ENCODE measurements at regions not wholly inside any gene's neighbourhood (a gene's known extent, or its start where the extent isn't known, plus 50 kb on each side); places are given as distances from the start of the nearest gene placed in this dataset.

DNA sequence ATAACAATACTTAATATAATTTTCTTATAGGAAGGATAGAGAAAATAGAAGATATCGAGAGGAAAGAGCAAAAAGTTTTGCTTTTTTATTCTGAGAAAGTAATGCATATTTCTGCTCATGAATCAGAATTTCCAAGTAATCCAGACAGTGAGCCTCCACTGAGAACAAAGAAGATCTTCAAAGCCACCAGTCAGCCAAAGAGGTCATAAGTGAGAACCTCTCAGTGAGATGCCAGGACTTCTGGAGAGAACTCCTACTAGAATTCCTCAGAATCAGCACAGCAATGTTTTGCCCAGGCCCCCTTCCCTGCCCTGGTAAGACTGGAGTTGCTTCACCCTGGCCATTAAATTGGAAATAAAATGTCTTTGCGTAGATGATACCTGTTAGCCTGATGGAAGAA is 254.4 kb upstream of the FAT4 start:
- peaks cover 0 to 6% (median 2%) of the 10 kb centered on the region in 3 donors for H3K9me3 Mint-ChIP-seq
- H3K4me3 Mint-ChIP-seq = peak overlapping the region in 1 of 4 donors; percentile 27
- H3K4me1 Mint-ChIP-seq = no peaks in the 10 kb centered on the region
- no peaks in the 10 kb centered on the region for H3K36me3 Mint-ChIP-seq
- no peaks in the 10 kb centered on the region for H3K27me3 Mint-ChIP-seq
- H3K27ac Mint-ChIP-seq = no peak overlapping the region

DNA sequence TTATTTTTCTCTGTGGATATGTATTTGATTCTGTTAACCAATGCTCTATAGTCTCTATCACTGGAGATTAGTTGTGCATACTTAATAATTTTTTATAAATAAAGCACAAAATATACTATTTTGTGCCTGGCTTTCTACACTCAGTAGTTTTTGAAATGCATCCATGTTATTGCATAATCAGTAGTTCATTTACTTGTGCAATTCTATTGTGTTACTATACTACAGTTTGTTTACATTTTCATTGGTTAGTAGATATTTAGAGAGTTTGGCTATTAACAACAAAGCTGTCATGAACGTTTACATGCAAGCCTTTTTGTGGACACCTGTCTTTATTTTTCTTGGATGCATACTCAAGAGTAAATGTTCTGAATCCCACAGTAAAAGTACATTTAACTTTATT is 265.0 kb upstream of the FAT4 start:
- Mint-ChIP-seq H3K36me3 (no peaks in the 10 kb centered on the region), H3K9me3 (peaks cover 0 to 7% (median 1%) of the 10 kb centered on the region in 3 donors), H3K4me3 (no peak overlapping the region), H3K4me1 (no peaks in the 10 kb centered on the region), H3K27me3 (no peaks in the 10 kb centered on the region), H3K27ac (no peak overlapping the region)

- Mint-ChIP-seq H3K4me1 (no peaks in the 10 kb centered on the region), H3K27me3 (no peaks in the 10 kb centered on the region), H3K36me3 (no peaks in the 10 kb centered on the region), H3K9me3 (peaks cover 0 to 6% (median 1%) of the 10 kb centered on the region in 3 donors), H3K4me3 (no peak overlapping the region), H3K27ac (no peak overlapping the region)
Measured at GRCh38 chr4:125045311-125045710, 269.4 kb upstream of the FAT4 start.

DNA sequence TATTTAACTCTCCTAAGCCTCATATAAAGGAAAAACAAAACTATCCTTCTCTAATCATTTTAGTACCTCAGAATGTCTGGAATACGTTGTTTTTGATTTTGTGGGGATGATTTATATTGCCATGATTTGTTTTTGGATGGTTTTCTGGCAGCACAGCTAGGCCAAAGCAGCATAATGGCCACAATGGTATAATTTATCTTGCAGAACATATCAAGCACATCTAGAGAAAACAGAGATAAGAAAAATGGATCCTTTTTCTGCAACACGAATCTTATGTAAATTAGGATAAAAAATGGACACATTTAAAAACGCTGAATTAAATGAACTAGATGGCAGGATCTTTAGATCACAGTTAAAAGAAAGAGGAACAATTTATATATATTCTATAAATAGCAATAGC is 269.9 kb upstream of the FAT4 start:
- Mint-ChIP-seq H3K36me3 (no peaks in the 10 kb centered on the region), H3K27me3 (no peaks in the 10 kb centered on the region), H3K4me3 (no peak overlapping the region), H3K9me3 (peaks cover 0 to 6% (median 1%) of the 10 kb centered on the region in 3 donors), H3K27ac (no peak overlapping the region), H3K4me1 (no peaks in the 10 kb centered on the region)

DNA sequence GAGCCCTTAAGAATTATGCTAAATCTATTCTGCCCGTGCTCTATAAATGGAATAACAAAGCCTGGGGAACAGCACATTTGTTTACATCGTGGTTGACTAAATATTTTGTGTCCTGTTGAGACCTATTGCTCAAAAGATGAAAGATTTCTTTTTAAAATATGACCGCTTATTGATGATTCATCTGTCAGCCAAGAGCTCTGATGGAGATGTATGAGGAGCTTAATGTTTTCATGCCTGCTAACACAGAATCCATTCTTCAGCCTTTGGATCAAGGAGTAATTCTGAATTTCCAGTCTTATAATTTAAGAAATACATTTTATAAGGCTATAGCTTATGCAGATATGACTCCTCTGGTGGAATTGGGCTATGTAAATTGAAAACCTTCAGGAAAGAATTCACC is 271.3 kb upstream of the FAT4 start:
- no peaks in the 10 kb centered on the region for H3K4me1 Mint-ChIP-seq
- peaks cover 0 to 7% (median 3%) of the 10 kb centered on the region in 3 donors for H3K9me3 Mint-ChIP-seq
- no peak overlapping the region for H3K4me3 Mint-ChIP-seq
- no peaks in the 10 kb centered on the region for H3K36me3 Mint-ChIP-seq
- no peak overlapping the region for H3K27ac Mint-ChIP-seq
- no peaks in the 10 kb centered on the region for H3K27me3 Mint-ChIP-seq

- Mint-ChIP-seq H3K27me3 (no peaks in the 10 kb centered on the region), H3K9me3 (peaks cover 0 to 8% (median 2%) of the 10 kb centered on the region in 3 donors), H3K4me3 (no peak overlapping the region), H3K4me1 (no peaks in the 10 kb centered on the region), H3K27ac (no peak overlapping the region), H3K36me3 (no peaks in the 10 kb centered on the region)
Measured at GRCh38 chr4:125042041-125042440, 272.7 kb upstream of the FAT4 start.

GRCh38 chr4:125041372-125041930 is 273.3 kb upstream of the FAT4 start:
- no peak overlapping the region for H3K4me3 Mint-ChIP-seq
- H3K27me3 Mint-ChIP-seq = no peaks in the 10 kb centered on the region
- H3K27ac Mint-ChIP-seq = no peak overlapping the region
- no peaks in the 10 kb centered on the region for H3K4me1 Mint-ChIP-seq
- H3K9me3 Mint-ChIP-seq = peaks cover 0 to 4% (median 2%) of the 10 kb centered on the region in 3 donors
- no peaks in the 10 kb centered on the region for H3K36me3 Mint-ChIP-seq

- Mint-ChIP-seq H3K9me3 (peaks cover 3 to 11% (median 7%) of the 10 kb centered on the region in 3 donors), H3K27ac (no peak overlapping the region), H3K4me1 (no peaks in the 10 kb centered on the region), H3K36me3 (no peaks in the 10 kb centered on the region), H3K4me3 (no peak overlapping the region), H3K27me3 (no peaks in the 10 kb centered on the region)
Measured at GRCh38 chr4:125039550-125039949, 275.2 kb upstream of the FAT4 start.

DNA sequence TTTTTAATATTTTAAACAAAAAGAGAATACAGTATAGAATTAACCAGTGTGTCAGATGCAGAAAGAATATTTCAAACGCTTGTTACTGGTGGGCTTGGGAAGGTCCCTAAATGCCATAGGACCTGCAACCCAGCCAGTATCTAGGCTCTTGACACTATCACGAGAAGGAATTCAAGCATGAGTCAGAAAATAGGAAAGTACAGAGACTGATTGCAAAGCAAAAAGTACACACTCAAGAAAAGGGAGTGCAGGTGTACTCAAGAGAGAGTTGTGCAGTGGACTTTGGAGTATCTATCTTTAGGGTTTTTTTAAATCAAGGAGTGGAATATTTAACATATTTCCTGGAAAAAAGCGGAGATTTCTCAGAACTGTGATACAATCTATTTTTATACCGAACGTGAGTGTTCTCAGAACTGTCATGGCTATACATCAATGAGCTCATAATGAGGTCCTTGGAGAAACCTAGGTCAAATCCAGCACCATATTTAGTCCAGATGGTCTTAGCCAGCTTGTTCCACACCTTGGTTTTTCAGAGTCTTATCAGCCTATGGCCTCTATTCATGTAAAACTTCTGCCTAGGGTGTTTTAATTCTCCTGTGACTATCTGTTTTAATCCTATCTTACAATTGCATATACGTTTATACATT is 291.8 kb upstream of the FAT4 start:
- Mint-ChIP-seq H3K36me3 (no peaks in the 10 kb centered on the region), H3K27ac (no peak overlapping the region), H3K9me3 (peaks cover 0 to 5% (median 5%) of the 10 kb centered on the region in 3 donors), H3K4me1 (peaks cover 0 to 2% (median 0%) of the 10 kb centered on the region in 3 donors), H3K27me3 (no peaks in the 10 kb centered on the region), H3K4me3 (no peak overlapping the region)

- Mint-ChIP-seq H3K27ac (no peak overlapping the region), H3K27me3 (no peaks in the 10 kb centered on the region), H3K9me3 (peaks cover 3 to 5% (median 3%) of the 10 kb centered on the region in 3 donors), H3K4me3 (no peak overlapping the region), H3K4me1 (peaks cover 0 to 2% (median 0%) of the 10 kb centered on the region in 3 donors), H3K36me3 (no peaks in the 10 kb centered on the region)
Measured at GRCh38 chr4:125021189-125021588, 293.6 kb upstream of the FAT4 start.

DNA sequence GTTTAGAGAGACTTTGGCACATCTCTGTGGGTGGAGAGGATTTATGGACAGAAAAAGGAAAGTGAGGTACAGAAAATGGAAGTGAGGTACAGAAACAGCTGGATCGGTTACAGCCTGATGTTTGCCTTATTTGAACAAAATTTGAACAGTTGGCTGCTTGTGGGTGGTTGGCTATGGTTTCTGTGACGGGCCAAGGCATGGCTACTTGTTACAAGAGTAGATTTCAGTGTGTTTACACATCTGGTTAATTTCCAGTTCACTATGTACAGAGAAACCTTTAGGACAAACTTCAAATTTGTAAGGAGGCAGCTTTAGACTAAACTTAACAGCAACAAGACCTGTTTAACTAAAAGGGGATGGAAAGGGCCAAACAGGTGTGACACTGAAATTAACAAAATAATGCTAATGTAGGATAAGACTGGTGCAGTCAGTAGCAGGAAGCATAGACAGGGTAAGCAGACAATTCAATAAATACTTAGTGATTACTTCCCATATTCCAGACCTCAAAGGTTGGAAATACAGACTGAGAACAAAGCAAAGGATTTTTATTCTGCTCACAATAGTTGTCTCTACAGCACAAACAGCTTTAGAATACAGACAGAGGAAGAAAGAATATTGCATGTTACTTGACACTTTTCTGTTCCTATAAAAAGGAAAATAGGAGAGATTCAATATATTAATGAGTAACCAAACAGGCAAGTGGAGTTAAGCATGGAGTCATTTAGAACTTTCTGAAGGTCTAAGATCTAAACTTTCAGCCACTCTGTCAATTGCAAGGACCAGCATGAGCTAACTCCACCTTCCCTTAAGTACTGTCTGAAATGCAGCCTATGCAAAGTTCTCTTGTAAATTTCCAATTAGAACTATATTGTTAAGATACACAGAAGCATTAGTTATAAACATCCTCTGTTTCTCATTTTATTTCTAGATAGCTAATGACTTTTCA is 294.4 kb upstream of the FAT4 start:
- no peaks in the 10 kb centered on the region for H3K36me3 Mint-ChIP-seq
- H3K9me3 Mint-ChIP-seq = peaks cover 3 to 5% (median 3%) of the 10 kb centered on the region in 3 donors
- H3K27me3 Mint-ChIP-seq = no peaks in the 10 kb centered on the region
- H3K4me3 Mint-ChIP-seq = no peak overlapping the region
- peaks cover 0 to 2% (median 0%) of the 10 kb centered on the region in 3 donors for H3K4me1 Mint-ChIP-seq
- no peak overlapping the region for H3K27ac Mint-ChIP-seq

DNA sequence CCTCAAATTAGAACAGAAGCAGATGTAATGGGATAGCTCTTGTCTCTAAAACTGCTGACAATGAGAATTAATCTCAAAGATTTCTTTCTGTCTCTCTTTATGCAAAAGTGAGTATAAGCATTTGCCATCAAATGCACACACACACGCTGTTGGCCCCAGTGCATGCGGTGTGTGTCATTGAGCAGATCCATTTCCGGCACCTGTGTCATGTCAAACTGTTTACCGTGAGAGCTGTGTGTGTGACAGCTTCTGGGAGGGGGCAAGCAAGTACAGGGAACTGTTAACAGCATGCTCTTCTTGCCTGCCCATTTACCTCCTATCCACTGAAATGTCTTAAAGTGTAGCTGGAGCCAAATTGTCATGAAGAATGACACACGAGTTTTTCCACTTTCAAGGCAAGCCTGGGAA is 297.9 kb upstream of the FAT4 start:
- H3K4me1 Mint-ChIP-seq = no peaks in the 10 kb centered on the region
- no peaks in the 10 kb centered on the region for H3K27me3 Mint-ChIP-seq
- no peak overlapping the region for H3K27ac Mint-ChIP-seq
- no peak overlapping the region for H3K4me3 Mint-ChIP-seq
- peaks cover 0 to 4% (median 4%) of the 10 kb centered on the region in 3 donors for H3K9me3 Mint-ChIP-seq
- no peaks in the 10 kb centered on the region for H3K36me3 Mint-ChIP-seq

DNA sequence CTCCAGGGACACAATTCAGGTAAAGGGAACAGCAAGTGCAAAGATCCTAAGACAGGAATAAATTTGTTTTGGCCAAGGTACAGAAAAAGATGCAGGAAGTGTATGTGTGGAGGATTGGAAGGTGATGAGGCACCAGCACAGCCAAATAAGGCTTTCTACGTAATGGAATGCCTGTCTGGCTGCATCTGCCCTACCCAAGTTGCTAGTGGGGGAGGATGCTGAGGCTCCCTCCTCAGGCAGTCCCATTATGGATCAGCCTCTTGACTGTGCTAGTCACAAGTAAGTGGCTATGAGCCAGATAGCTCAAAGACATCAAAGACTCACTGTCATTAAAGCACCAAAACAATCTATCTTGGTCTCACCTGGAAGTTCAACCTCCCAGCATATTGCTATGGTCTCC is 300.9 kb upstream of the FAT4 start:
- Mint-ChIP-seq H3K9me3 (peaks cover 0 to 4% (median 1%) of the 10 kb centered on the region in 3 donors), H3K4me3 (no peak overlapping the region), H3K27ac (no peak overlapping the region), H3K36me3 (no peaks in the 10 kb centered on the region), H3K4me1 (no peaks in the 10 kb centered on the region), H3K27me3 (no peaks in the 10 kb centered on the region)

DNA sequence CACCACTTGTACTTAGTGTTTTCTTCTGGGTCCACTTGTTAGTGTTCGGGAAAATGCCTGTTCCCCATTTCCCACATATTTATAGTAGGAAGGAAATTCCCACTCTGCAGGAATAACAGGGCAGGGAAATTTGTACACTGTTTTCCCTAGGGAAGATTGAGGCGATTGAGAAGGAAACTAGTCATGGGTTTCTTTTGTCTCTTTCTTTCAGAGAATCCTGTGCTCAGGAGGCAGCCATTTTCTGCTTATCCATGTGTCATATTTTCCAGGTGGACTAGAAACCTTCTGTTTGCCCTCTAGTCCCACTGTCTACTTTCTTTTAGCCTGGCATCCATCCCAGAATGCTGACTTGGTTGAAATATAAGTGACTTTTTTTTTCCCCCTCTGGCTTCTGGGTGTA is 299.1 kb upstream of the ANKRD50 start:
- Mint-ChIP-seq H3K27me3 (no peaks in the 10 kb centered on the region), H3K36me3 (no peaks in the 10 kb centered on the region), H3K4me3 (no peak overlapping the region), H3K27ac (no peak overlapping the region), H3K4me1 (no peaks in the 10 kb centered on the region), H3K9me3 (peaks cover 2 to 6% (median 4%) of the 10 kb centered on the region in 3 donors)

DNA sequence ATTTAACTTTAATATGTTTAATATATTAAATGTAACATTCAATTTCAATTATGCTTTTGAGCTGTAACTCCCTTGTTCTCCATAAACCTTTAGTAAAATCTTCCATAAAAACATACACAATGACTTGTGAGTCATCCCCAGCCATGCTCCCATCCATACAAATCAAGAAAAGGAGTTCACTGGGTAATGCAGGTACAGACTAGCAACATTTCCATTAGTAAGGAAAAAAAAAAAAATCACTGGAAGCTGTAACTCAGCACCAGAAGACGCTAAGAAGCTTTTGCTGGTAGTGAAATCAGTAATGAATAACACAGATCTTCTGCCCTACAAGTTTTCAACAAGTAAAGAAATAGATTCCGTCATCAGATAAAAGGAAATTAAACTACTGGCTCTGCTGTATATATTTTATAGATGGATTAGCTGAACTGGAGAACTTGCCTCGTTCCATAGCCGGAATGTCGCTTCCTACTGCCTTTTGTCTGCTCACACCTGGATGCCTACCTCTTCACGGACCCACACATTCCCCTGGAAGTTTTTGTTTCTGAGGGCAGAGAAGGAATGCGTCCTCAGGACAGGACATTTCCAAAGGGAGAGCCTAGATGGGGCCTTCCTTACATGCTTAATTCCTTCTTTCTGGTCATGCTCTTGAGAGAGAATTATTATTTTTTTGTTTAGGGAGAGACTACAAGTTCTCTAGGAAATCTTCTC is 298.4 kb upstream of the ANKRD50 start:
- H3K4me1 Mint-ChIP-seq = no peaks in the 10 kb centered on the region
- no peaks in the 10 kb centered on the region for H3K36me3 Mint-ChIP-seq
- H3K9me3 Mint-ChIP-seq = peaks cover 2 to 6% (median 5%) of the 10 kb centered on the region in 3 donors
- no peak overlapping the region for H3K4me3 Mint-ChIP-seq
- H3K27me3 Mint-ChIP-seq = no peaks in the 10 kb centered on the region
- no peak overlapping the region for H3K27ac Mint-ChIP-seq

All from IgD-negative memory B cell (primary cell).